ENCODE measurements at regions not wholly inside any gene's neighbourhood (a gene's known extent, or its start where the extent isn't known, plus 50 kb on each side); places are given as distances from the start of the nearest gene placed in this dataset.
A peak's percentile ranks its signal among the peaks of the same experiment; 100 is the strongest.

DNA sequence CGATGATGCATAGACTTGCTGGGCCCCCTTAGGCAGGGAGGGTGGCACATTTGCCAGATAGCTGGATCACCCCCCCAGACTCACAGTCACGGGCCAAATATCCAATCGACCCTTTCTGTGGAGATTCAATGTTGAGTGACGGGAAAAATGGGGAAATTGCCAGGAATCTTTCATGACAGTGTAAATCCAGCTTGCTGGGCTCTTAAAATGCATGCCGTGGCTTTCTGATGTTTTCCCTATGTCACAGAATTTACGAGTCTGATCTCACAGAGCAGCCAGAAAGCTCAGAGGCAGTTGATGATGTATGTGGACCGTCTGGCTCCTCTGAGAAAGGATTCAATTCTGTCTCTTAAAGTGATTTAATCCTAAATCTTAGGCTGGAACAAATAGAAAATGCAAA, 150.1 kb upstream of the ZNF644 start:
- H3K9me3 ChIP-seq, result no peaks in the 10 kb centered on the region
- no peak for TF ChIP-seq CTCF (IDR thresholded peaks at IDR 0.05)
- H3K27ac ChIP-seq, result no peak overlapping the region
- H3K36me3 ChIP-seq, result no peaks in the 10 kb centered on the region
- H3K4me1 ChIP-seq, result no peaks in the 10 kb centered on the region
- ATAC-seq (no peak), DNase-seq (no peak)
- H3K4me3 ChIP-seq, result no peak overlapping the region
- no peaks in the 10 kb centered on the region for H3K27me3 ChIP-seq
- intact Hi-C loops (cut with DNase I), result no loop called here

- no peaks in the 10 kb centered on the region for H3K36me3 ChIP-seq
- peaks cover under 1% of the 10 kb centered on the region for H3K4me1 ChIP-seq
- no peaks in the 10 kb centered on the region for H3K9me3 ChIP-seq
- no peak overlapping the region for H3K27ac ChIP-seq
- DNase-seq (no peak), ATAC-seq (no peak)
- intact Hi-C loops (cut with DNase I), result no loop called here
- no peaks in the 10 kb centered on the region for H3K27me3 ChIP-seq
- no peak overlapping the region for H3K4me3 ChIP-seq
- TF ChIP-seq CTCF (IDR thresholded peaks at IDR 0.05), result no peak
Observed at GRCh38 chr1:91170571-91170970, 148.7 kb upstream of the ZNF644 start.

DNA sequence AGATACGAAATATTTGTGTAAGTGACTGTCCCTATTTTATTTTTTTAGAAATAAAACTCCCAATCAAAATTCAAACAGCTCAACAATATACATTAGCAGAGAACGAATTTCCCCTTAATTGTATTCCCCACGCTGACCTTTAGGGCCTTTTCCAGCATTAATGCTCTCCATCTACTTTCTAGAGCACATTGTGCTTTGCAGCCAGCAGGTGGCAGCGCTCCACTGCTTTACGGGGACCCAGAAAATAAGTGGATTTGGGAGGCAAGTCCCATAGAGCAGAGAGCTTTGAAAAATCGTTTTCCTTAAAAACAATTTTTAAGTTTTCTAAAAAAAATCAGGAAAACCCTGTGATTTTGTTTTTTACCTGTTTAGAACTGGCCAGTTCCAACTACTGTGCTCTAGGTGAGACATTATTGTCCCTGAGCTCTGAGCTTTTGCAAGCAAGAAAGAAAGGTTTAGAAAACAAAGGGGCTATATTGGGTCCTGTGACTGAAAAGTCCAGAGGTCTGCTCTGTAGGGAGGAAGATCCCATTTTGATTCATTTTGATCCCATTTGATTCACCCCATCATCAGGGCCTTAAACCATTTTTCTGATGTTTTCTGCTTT, 144.4 kb upstream of the ZNF644 start:
- Histone ChIP-seq H3K9me3 (no peaks in the 10 kb centered on the region), H3K4me1 (peaks cover 5% of the 10 kb centered on the region), H3K27me3 (no peaks in the 10 kb centered on the region), H3K4me3 (no peak overlapping the region), H3K36me3 (no peaks in the 10 kb centered on the region), H3K27ac (no peak overlapping the region)
- peak; percentile 76 for DNase-seq
- ATAC-seq, result peak; percentile 80
- intact Hi-C loops (cut with DNase I), result no loop called here
- peak; percentile 87 for TF ChIP-seq CTCF (IDR thresholded peaks at IDR 0.05)

DNA sequence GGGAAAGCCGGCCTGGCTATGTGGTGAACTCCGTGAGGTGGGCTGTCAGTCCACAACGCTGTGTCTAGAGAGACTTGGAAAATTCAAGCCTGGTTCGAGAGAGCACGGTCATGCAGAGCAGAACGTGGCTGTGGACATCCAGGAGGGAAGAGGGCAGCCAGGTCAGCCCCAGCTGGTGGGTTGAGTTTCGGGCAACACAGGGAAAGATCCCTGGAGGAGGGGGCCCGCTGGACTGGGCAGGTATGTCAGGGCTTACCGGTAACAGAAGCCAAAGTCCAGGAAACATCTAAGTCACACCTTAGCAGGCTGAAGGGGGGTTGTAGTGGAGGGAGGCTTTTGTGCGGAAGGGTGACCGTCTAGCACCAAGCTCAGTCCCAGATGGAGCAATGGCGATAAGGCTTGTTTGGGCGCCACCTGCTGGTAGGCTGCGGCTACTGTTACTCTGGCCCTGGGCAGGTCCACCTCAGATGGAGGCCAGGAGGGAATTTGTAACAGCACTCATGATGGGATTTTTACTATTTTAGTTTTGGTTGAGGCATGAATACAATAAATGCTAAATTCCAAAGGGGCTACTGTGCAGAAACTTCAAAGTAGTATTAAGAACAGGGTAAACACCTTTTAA, 143.3 kb upstream of the ZNF644 start:
- intact Hi-C loops (cut with DNase I), result no loop called here
- TF ChIP-seq CTCF (IDR thresholded peaks at IDR 0.05), result peak; percentile 97
- ATAC-seq, result peak; percentile 96

DNA sequence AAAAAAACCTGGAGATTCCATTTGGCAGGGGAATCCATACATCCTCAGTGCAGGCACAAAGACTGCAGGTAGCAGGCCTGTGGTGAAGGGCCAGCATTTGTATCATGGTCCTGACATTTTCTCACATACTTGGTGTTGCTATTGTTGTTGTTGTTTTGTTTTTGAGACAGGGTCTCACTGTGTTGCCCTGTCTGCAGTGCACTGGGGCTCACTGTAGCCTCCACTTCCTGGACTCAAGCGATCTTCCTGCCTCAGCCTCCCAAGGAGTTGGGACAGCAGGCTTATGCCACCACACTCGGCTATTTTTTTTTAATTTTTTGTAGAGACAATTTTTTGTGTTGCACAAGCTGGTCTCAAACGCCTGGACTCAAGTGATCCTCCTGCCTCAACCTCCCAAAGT, 140.8 kb upstream of the ZNF644 start:
- ATAC-seq (no peak), DNase-seq (no peak)
- H3K27ac ChIP-seq, result no peak overlapping the region
- peaks cover 5% of the 10 kb centered on the region for H3K4me1 ChIP-seq
- intact Hi-C loops (cut with DNase I), result no loop called here
- no peak for TF ChIP-seq CTCF (IDR thresholded peaks at IDR 0.05)
- no peaks in the 10 kb centered on the region for H3K27me3 ChIP-seq
- H3K9me3 ChIP-seq, result no peaks in the 10 kb centered on the region
- no peak overlapping the region for H3K4me3 ChIP-seq
- no peaks in the 10 kb centered on the region for H3K36me3 ChIP-seq

More for the DNA sequence above, 143.3 kb upstream of the ZNF644 start:
- H3K27me3 ChIP-seq, result no peaks in the 10 kb centered on the region
- peak; percentile 90 for DNase-seq
- no peak overlapping the region for H3K4me3 ChIP-seq
- no peak overlapping the region for H3K27ac ChIP-seq
- H3K4me1 ChIP-seq, result peaks cover 5% of the 10 kb centered on the region
- no peaks in the 10 kb centered on the region for H3K9me3 ChIP-seq
- no peaks in the 10 kb centered on the region for H3K36me3 ChIP-seq

Measured in upper lobe of right lung (tissue), 1 donor.